K562 (cell line): ENCODE measurements at regions not wholly inside any gene's neighbourhood (a gene's known extent, or its start where the extent isn't known, plus 50 kb on each side); places are given as distances from the start of the nearest gene placed in this dataset.

ENCODE experiments used
- BRD4 ChIP-seq: fragments of 200-600 bp; sonication (generic); IDR thresholded peaks from 2 replicates; pipeline ENCODE4 v1.6.1; 2017; ENCODE audit warnings: inconsistent platforms
- CBFB ChIP-seq: sonication (generic); formaldehyde crosslinking; IDR thresholded peaks from 2 replicates; pipeline ENCODE4 v1.4.0; 2020; ENCODE audit warnings: mild to moderate bottlenecking, missing genetic modification reagents
- CBX1 ChIP-seq: sonication (generic); IDR thresholded peaks from 2 replicates; pipeline ENCODE4 v1.6.1; 2016; ENCODE audit warnings: antibody characterized with exemption, low read depth, mild to moderate bottlenecking
- HEY1 ChIP-seq: fragments of 250-450 bp; sonication (Bioruptor Pico); IDR thresholded peaks from 2 replicates; pipeline ENCODE4 v1.5.0; 2020; ENCODE audit warnings: mild to moderate bottlenecking, moderate library complexity, borderline replicate concordance
- MCM3 ChIP-seq: fragments of 450-650 bp; IDR thresholded peaks from 2 replicates; pipeline ENCODE4 v1.6.1; 2016
- NCOR1 ChIP-seq: fragments of 450-650 bp; IDR thresholded peaks from 2 replicates; pipeline ENCODE4 v1.6.1; 2016; ENCODE audit warnings: mild to moderate bottlenecking, moderate library complexity
- PHF20 ChIP-seq: fragments of 450-650 bp; IDR thresholded peaks from 2 replicates; pipeline ENCODE4 v1.6.1; 2018; ENCODE audit not compliant: partially characterized antibody
- POLR2A ChIP-seq: fragments of 450-650 bp; conservative IDR thresholded peaks from 2 replicates; pipeline ENCODE4 v1.6.1; 2016
- SAP30 ChIP-seq: fragments of 200-600 bp; sonication (generic); IDR thresholded peaks from 2 replicates; pipeline ENCODE4 v1.6.1; 2012; ENCODE audit warnings: borderline replicate concordance, low read depth, mild to moderate bottlenecking, moderate library complexity, low read length, control low read depth, inconsistent platforms; ENCODE audit not compliant: insufficient read depth, poor library complexity, severe bottlenecking
- SLC30A9 ChIP-seq: fragments of 250-450 bp; sonication (Bioruptor Pico); IDR thresholded peaks from 2 replicates; pipeline ENCODE4 v1.8.0; 2022; ENCODE audit warnings: mild to moderate bottlenecking, moderate library complexity
- SNRNP70 ChIP-seq: fragments of 200-400 bp; formaldehyde crosslinking; optimal IDR thresholded peaks from 2 replicates; pipeline ENCODE3; 2017; ENCODE audit warnings: low read depth, low read length
- TCF3 ChIP-seq: sonication (generic); formaldehyde crosslinking; IDR thresholded peaks from 2 replicates; pipeline ENCODE4 v1.4.0; 2020; ENCODE audit warnings: mild to moderate bottlenecking, missing genetic modification reagents
- ZNF121 ChIP-seq: sonication (generic); formaldehyde crosslinking; conservative IDR thresholded peaks from 2 replicates; pipeline ENCODE4 v1.8.0; 2022; ENCODE audit warnings: missing genetic modification reagents
- ZNF134 ChIP-seq: fragments of 250-450 bp; sonication (Bioruptor Pico); conservative IDR thresholded peaks from 2 replicates; pipeline ENCODE4 v1.4.0; 2020
- ZNF551 ChIP-seq: fragments of 250-450 bp; sonication (Bioruptor Pico); IDR thresholded peaks from 2 replicates; pipeline ENCODE4 v1.5.0; 2021; ENCODE audit warnings: mild to moderate bottlenecking, moderate library complexity
- ZNF584 ChIP-seq: fragments of 200-800 bp; sonication (Bioruptor generic); IDR thresholded peaks from 2 replicates; pipeline ENCODE4 v1.6.1; 2016; ENCODE audit warnings: low read depth, mild to moderate bottlenecking, missing genetic modification characterization, missing compliant biosample characterization
- ZNF586 ChIP-seq: fragments of 450-650 bp; formaldehyde crosslinking; conservative IDR thresholded peaks from 2 replicates; pipeline ENCODE4 v1.4.0; 2020; ENCODE audit warnings: mild to moderate bottlenecking, moderate library complexity
- ZZZ3 ChIP-seq: fragments of 450-650 bp; IDR thresholded peaks from 2 replicates; pipeline ENCODE4 v1.6.1; 2016; ENCODE audit warnings: antibody characterized with exemption, mild to moderate bottlenecking, moderate library complexity
- TF ChIP-seq, protein P1 (sequence below), 3 experiments: fragments of 200-800 bp in 1 of 3; sonication (Bioruptor generic) in 1 of 3; sonication (generic) in 1 of 3; formaldehyde crosslinking in 1 of 3; IDR thresholded peaks; 2 replicates each; pipeline versions ENCODE4 v1.6.1 to v1.8.0; 2016 to 2022; ENCODE audit warnings: mild to moderate bottlenecking in 2 of 3, missing compliant biosample characterization in 2 of 3, missing genetic modification characterization in 2 of 3, missing genetic modification reagents in 1 of 3
- TF ChIP-seq, protein P2 (sequence below): fragments of 250-450 bp; sonication (Bioruptor Pico); IDR thresholded peaks from 2 replicates; pipeline ENCODE4 v1.5.0; 2021
- TF ChIP-seq, protein P3 (sequence below): sonication (generic); formaldehyde crosslinking; IDR thresholded peaks from 2 replicates; pipeline ENCODE4 v1.8.0; 2022; ENCODE audit warnings: missing genetic modification reagents, mild to moderate bottlenecking, borderline replicate concordance
- TF ChIP-seq, protein P4 (sequence below): fragments of 450-650 bp; IDR thresholded peaks from 2 replicates; pipeline ENCODE4 v1.6.1; 2017; ENCODE audit warnings: antibody characterized with exemption, mild to moderate bottlenecking

DNA sequence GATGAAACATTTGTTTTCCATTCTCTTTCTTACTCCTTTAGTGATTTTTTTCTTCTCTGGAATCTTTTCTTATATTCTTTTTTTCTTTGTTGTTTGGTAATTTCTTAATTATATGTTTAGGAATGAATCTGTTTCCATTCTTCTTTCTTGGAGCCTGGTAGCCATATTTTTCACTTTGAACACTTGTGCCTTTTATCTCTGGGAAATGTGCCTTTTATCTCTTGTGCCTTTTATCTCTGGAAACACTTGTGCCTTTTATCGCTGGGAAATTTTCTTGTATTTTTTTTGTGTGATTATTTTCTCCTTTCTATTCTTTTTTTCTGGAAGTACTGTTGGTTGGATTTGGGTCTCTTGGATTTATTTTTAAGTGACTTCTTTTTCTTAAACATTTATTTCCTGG lies 118.2 kb downstream of the LEPR start (continued):
- no peak for TF ChIP-seq HEY1
- TF ChIP-seq SNRNP70: no peak
- TF ChIP-seq, protein P1, sequence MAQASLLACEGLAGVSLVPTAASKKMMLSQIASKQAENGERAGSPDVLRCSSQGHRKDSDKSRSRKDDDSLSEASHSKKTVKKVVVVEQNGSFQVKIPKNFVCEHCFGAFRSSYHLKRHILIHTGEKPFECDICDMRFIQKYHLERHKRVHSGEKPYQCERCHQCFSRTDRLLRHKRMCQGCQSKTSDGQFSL (CRISPR knock-in tag; IDR thresholded peaks at IDR 0.05): no peak
- TF ChIP-seq, protein P1 (tag; IDR thresholded peaks at IDR 0.05): no peak
- no peak for TF ChIP-seq SAP30
- TF ChIP-seq MCM3: no peak
- TF ChIP-seq ZNF584: no peak
- TF ChIP-seq, protein P2, sequence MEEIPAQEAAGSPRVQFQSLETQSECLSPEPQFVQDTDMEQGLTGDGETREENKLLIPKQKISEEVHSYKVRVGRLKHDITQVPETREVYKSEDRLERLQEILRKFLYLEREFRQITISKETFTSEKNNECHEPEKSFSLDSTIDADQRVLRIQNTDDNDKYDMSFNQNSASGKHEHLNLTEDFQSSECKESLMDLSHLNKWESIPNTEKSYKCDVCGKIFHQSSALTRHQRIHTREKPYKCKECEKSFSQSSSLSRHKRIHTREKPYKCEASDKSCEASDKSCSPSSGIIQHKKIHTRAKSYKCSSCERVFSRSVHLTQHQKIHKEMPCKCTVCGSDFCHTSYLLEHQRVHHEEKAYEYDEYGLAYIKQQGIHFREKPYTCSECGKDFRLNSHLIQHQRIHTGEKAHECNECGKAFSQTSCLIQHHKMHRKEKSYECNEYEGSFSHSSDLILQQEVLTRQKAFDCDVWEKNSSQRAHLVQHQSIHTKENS: no peak
- TF ChIP-seq BRD4: no peak
- TF ChIP-seq ZNF121 (CRISPR knock-in tag): no peak
- peak; percentile 84 for TF ChIP-seq NCOR1
- TF ChIP-seq TCF3 (CRISPR knock-in tag): peak; percentile 79
- TF ChIP-seq SLC30A9 (CRISPR knock-in tag): no peak
- TF ChIP-seq ZNF134 (CRISPR knock-in tag): no peak
- TF ChIP-seq, protein P3, sequence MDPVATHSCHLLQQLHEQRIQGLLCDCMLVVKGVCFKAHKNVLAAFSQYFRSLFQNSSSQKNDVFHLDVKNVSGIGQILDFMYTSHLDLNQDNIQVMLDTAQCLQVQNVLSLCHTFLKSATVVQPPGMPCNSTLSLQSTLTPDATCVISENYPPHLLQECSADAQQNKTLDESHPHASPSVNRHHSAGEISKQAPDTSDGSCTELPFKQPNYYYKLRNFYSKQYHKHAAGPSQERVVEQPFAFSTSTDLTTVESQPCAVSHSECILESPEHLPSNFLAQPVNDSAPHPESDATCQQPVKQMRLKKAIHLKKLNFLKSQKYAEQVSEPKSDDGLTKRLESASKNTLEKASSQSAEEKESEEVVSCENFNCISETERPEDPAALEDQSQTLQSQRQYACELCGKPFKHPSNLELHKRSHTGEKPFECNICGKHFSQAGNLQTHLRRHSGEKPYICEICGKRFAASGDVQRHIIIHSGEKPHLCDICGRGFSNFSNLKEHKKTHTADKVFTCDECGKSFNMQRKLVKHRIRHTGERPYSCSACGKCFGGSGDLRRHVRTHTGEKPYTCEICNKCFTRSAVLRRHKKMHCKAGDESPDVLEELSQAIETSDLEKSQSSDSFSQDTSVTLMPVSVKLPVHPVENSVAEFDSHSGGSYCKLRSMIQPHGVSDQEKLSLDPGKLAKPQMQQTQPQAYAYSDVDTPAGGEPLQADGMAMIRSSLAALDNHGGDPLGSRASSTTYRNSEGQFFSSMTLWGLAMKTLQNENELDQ (CRISPR knock-in tag): no peak
- TF ChIP-seq, protein P4, sequence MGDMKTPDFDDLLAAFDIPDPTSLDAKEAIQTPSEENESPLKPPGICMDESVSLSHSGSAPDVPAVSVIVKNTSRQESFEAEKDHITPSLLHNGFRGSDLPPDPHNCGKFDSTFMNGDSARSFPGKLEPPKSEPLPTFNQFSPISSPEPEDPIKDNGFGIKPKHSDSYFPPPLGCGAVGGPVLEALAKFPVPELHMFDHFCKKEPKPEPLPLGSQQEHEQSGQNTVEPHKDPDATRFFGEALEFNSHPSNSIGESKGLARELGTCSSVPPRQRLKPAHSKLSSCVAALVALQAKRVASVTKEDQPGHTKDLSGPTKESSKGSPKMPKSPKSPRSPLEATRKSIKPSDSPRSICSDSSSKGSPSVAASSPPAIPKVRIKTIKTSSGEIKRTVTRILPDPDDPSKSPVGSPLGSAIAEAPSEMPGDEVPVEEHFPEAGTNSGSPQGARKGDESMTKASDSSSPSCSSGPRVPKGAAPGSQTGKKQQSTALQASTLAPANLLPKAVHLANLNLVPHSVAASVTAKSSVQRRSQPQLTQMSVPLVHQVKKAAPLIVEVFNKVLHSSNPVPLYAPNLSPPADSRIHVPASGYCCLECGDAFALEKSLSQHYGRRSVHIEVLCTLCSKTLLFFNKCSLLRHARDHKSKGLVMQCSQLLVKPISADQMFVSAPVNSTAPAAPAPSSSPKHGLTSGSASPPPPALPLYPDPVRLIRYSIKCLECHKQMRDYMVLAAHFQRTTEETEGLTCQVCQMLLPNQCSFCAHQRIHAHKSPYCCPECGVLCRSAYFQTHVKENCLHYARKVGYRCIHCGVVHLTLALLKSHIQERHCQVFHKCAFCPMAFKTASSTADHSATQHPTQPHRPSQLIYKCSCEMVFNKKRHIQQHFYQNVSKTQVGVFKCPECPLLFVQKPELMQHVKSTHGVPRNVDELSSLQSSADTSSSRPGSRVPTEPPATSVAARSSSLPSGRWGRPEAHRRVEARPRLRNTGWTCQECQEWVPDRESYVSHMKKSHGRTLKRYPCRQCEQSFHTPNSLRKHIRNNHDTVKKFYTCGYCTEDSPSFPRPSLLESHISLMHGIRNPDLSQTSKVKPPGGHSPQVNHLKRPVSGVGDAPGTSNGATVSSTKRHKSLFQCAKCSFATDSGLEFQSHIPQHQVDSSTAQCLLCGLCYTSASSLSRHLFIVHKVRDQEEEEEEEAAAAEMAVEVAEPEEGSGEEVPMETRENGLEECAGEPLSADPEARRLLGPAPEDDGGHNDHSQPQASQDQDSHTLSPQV: 0 out of 2 replicates have a peak, but pooled peaks have one; percentile 10
- TF ChIP-seq ZNF586 (CRISPR knock-in tag): no peak
- TF ChIP-seq PHF20: no peak
- no peak for TF ChIP-seq POLR2A
- TF ChIP-seq CBFB (CRISPR knock-in tag): no peak
- 0 out of 2 replicates have a peak, but pooled peaks have one; percentile 21 for TF ChIP-seq ZZZ3
- TF ChIP-seq ZNF551 (CRISPR knock-in tag): no peak
- no peak for TF ChIP-seq CBX1
